Endodermal cell (in vitro differentiated cells): ENCODE measurements at regions not wholly inside any gene's neighbourhood (a gene's known extent, or its start where the extent isn't known, plus 50 kb on each side); places are given as distances from the start of the nearest gene placed in this dataset.

ENCODE experiments used
- DNase-seq: peaks from one replicate; pipeline ENCODE4 v3.0.0-alpha.2; 2017
- H3K27ac ChIP-seq: 2 replicates; pipeline ENCODE4 v1.5.1; 2013; ENCODE audit warnings: mild to moderate bottlenecking, low read depth, low read length, moderate library complexity
- H3K27me3 ChIP-seq: 2 replicates; pipeline ENCODE4 v1.6.1; 2013; ENCODE audit warnings: mild to moderate bottlenecking, low read length, moderate library complexity; ENCODE audit not compliant: insufficient read depth, control insufficient read depth, poor library complexity, severe bottlenecking
- H3K36me3 ChIP-seq: 2 replicates; pipeline ENCODE4 v1.7.0; 2013; ENCODE audit warnings: mild to moderate bottlenecking, low read length, moderate library complexity; ENCODE audit not compliant: control insufficient read depth, insufficient read depth
- H3K4me1 ChIP-seq: one replicate; pipeline ENCODE4 v1.7.0; 2013; ENCODE audit warnings: low read length; ENCODE audit not compliant: control insufficient read depth, insufficient read depth
- H3K4me3 ChIP-seq: 2 replicates; pipeline ENCODE4 v1.5.1; 2013; ENCODE audit warnings: mild to moderate bottlenecking, low read length, moderate library complexity
- H3K9ac ChIP-seq: 2 replicates; pipeline ENCODE4 v1.6.1; 2013; ENCODE audit warnings: mild to moderate bottlenecking, low read length, moderate library complexity; ENCODE audit not compliant: poor library complexity, severe bottlenecking; ENCODE audit errors: extremely low read depth
- H3K9me3 ChIP-seq: 2 replicates; pipeline ENCODE4 v1.6.1; 2013; ENCODE audit warnings: mild to moderate bottlenecking, low read length, moderate library complexity; ENCODE audit not compliant: control insufficient read depth
- H3K27ac Mint-ChIP-seq: 2 replicates; pipeline ENCODE4 v1.8.0; 2020; ENCODE audit warnings: mixed read lengths
- H3K27me3 Mint-ChIP-seq: 2 replicates; pipeline ENCODE4 v1.8.0; 2021; ENCODE audit warnings: mild to moderate bottlenecking, mixed read lengths; ENCODE audit not compliant: insufficient read depth
- H3K36me3 Mint-ChIP-seq: 2 replicates; pipeline ENCODE4 v1.8.0; 2020; ENCODE audit warnings: low read depth, mixed read lengths
- H3K4me1 Mint-ChIP-seq: 2 replicates; pipeline ENCODE4 v1.8.0; 2020; ENCODE audit warnings: mixed read lengths
- H3K4me3 Mint-ChIP-seq: 2 replicates; pipeline ENCODE4 v1.8.0; 2020; ENCODE audit warnings: mild to moderate bottlenecking, moderate library complexity, mixed read lengths
- H3K9me3 Mint-ChIP-seq: 2 replicates; pipeline ENCODE4 v1.8.0; 2020; ENCODE audit warnings: mild to moderate bottlenecking, mixed read lengths
- WGBS, 2 experiments: methylation state at CpG; one replicate each; pipeline versions ENCODE4 v1.1.5 to v1.1.7; 2013; ENCODE audit warnings: missing lambda C conversion rate in 2 of 2, mixed read lengths in 1 of 2; ENCODE audit not compliant: insufficient coverage in 1 of 2, insufficient read length in 1 of 2; 5-methylcytosine and 5-hydroxymethylcytosine counted together
- TF ChIP-seq, protein P1 (sequence below): fragments of 200-600 bp; sonication (generic); conservative IDR thresholded peaks from 2 replicates; pipeline ENCODE4 v1.5.0; 2021; ENCODE audit warnings: antibody characterized with exemption, mild to moderate bottlenecking

- H3K9me3 Mint-ChIP-seq: peaks cover 4% of the 10 kb centered on the region
- DNase-seq: no peak
- H3K36me3 Mint-ChIP-seq: no peaks in the 10 kb centered on the region
- H3K36me3 ChIP-seq: no peaks in the 10 kb centered on the region
- peaks cover 32% of the 10 kb centered on the region for H3K4me1 Mint-ChIP-seq
- peak overlapping the region; percentile 24 for H3K27ac ChIP-seq
- TF ChIP-seq, protein P1, sequence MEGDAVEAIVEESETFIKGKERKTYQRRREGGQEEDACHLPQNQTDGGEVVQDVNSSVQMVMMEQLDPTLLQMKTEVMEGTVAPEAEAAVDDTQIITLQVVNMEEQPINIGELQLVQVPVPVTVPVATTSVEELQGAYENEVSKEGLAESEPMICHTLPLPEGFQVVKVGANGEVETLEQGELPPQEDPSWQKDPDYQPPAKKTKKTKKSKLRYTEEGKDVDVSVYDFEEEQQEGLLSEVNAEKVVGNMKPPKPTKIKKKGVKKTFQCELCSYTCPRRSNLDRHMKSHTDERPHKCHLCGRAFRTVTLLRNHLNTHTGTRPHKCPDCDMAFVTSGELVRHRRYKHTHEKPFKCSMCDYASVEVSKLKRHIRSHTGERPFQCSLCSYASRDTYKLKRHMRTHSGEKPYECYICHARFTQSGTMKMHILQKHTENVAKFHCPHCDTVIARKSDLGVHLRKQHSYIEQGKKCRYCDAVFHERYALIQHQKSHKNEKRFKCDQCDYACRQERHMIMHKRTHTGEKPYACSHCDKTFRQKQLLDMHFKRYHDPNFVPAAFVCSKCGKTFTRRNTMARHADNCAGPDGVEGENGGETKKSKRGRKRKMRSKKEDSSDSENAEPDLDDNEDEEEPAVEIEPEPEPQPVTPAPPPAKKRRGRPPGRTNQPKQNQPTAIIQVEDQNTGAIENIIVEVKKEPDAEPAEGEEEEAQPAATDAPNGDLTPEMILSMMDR: no peak
- no peak overlapping the region for H3K4me3 Mint-ChIP-seq
- no peaks in the 10 kb centered on the region for H3K27me3 Mint-ChIP-seq
- H3K9me3 ChIP-seq: no peaks in the 10 kb centered on the region
- no peaks in the 10 kb centered on the region for H3K27me3 ChIP-seq
- H3K4me3 ChIP-seq: peak overlapping the region; percentile 41
- 78 to 94% methylated on average over 3 to 8 of the region's 8 CpGs for WGBS, 2 experiments
- no peak overlapping the region for H3K9ac ChIP-seq
- no peak overlapping the region for H3K27ac Mint-ChIP-seq
- peaks cover 4% of the 10 kb centered on the region for H3K4me1 ChIP-seq
Measured at GRCh38 chr4:26141051-26141721, 179.6 kb upstream of the RBPJ start.

- H3K27ac ChIP-seq: no peak overlapping the region
- no peaks in the 10 kb centered on the region for H3K27me3 ChIP-seq
- no peaks in the 10 kb centered on the region for H3K36me3 ChIP-seq
- no peaks in the 10 kb centered on the region for H3K9me3 ChIP-seq
- H3K4me1 ChIP-seq: peaks cover 4% of the 10 kb centered on the region
- Mint-ChIP-seq H3K36me3 (no peaks in the 10 kb centered on the region), H3K27ac (no peak overlapping the region), H3K4me3 (no peak overlapping the region), H3K4me1 (peaks cover 32% of the 10 kb centered on the region), H3K9me3 (peaks cover 4% of the 10 kb centered on the region), H3K27me3 (no peaks in the 10 kb centered on the region)
- DNase-seq: no peak
- WGBS, 2 experiments: 88% methylated on average over 6 to 8 of the region's 8 CpGs
- H3K4me3 ChIP-seq: peak overlapping the region; percentile 41
- no peak overlapping the region for H3K9ac ChIP-seq
- TF ChIP-seq, protein P1: no peak
Measured at GRCh38 chr4:26141911-26142638, 178.7 kb upstream of the RBPJ start.

DNA sequence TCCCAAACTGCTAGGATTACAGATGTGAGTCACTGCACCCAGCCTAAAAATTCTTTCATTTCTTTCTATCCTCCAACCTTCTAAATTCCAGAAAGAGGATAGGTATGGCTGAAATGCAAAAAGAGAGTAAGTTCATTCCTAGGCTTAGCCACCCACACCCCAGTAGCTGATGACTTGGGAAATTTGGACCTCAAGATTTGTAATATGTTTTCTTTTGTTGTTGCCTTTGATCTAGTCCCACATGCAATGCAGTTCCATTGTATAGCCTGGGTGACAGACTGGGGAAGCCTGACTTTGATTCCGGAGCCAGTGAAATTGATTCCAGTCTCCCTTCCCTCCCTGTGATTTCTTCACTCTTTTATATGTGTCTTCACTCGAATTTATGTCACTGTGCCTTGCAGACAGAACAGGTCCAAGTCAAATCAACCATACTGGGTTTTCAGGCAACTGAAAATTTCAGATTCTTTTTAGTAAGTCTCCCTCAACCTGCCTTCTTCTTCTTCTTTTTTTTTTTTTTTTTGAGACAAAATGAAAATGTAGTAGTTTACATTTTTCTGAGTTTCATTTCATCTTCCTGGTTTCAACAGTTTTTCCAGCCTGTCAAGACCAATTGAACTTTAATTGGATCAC, 176.2 kb upstream of the RBPJ start:
- TF ChIP-seq, protein P1: no peak
- Histone ChIP-seq H3K9me3 (no peaks in the 10 kb centered on the region), H3K36me3 (no peaks in the 10 kb centered on the region), H3K4me3 (no peak overlapping the region), H3K27me3 (no peaks in the 10 kb centered on the region), H3K4me1 (peaks cover 4% of the 10 kb centered on the region), H3K27ac (no peak overlapping the region), H3K9ac (no peak overlapping the region)
- Mint-ChIP-seq H3K27me3 (no peaks in the 10 kb centered on the region), H3K4me1 (peaks cover 27% of the 10 kb centered on the region), H3K36me3 (no peaks in the 10 kb centered on the region), H3K4me3 (no peak overlapping the region), H3K27ac (no peak overlapping the region), H3K9me3 (no peaks in the 10 kb centered on the region)
- 89 to 100% methylated on average over 1 to 2 of the region's 2 CpGs for WGBS, 2 experiments
- no peak for DNase-seq
